Neural cell (in vitro differentiated cells): ENCODE measurements at regions not wholly inside any gene's neighbourhood (a gene's known extent, or its start where the extent isn't known, plus 50 kb on each side); places are given as distances from the start of the nearest gene placed in this dataset.

Experiments used
- H2AFZ ChIP-seq: fragments of 200-600, 300-800 bp; sonication (generic), shearing (Covaris generic); 2 replicates; pipeline ENCODE4 v1.6.0; 2014; ENCODE audit warnings: low read depth, mild to moderate bottlenecking, antibody characterized with exemption, low read length, moderate library complexity
- H3F3A ChIP-seq: fragments of 200-600 bp; shearing (Covaris generic); 2 replicates; pipeline ENCODE4 v1.6.1; 2016; ENCODE audit warnings: mild to moderate bottlenecking, moderate library complexity, mixed read lengths, antibody characterized with exemption, low read length; ENCODE audit not compliant: insufficient read depth, poor library complexity, severe bottlenecking
- H3K27ac ChIP-seq: fragments of 200-600, 300-800 bp; sonication (generic), shearing (Covaris generic); 2 replicates; pipeline ENCODE4 v1.5.1; 2014; ENCODE audit warnings: mild to moderate bottlenecking, low read length, moderate library complexity
- H3K27me3 ChIP-seq: fragments of 300-800, 200-600 bp; sonication (generic), shearing (Covaris generic); 2 replicates; pipeline ENCODE4 v1.6.0; 2014; ENCODE audit warnings: mild to moderate bottlenecking, low read depth, low read length, moderate library complexity; ENCODE audit not compliant: insufficient read depth
- H3K36me3 ChIP-seq: fragments of 300-800, 200-600 bp; sonication (generic), shearing (Covaris generic); 2 replicates; pipeline ENCODE4 v1.5.1; 2014; ENCODE audit warnings: mild to moderate bottlenecking, antibody characterized with exemption, low read length, moderate library complexity; ENCODE audit not compliant: insufficient read depth
- H3K4me2 ChIP-seq: fragments of 300-800, 200-600 bp; sonication (generic), shearing (Covaris generic); 2 replicates; pipeline ENCODE4 v1.6.0; 2014; ENCODE audit warnings: mild to moderate bottlenecking, low read length
- H3K4me3 ChIP-seq: fragments of 300-800, 200-600 bp; sonication (generic), shearing (Covaris generic); 2 replicates; pipeline ENCODE4 v1.5.1; 2014; ENCODE audit warnings: mild to moderate bottlenecking, low read length, moderate library complexity
- H3K79me2 ChIP-seq: fragments of 200-600 bp; shearing (Covaris generic); replicated peaks from 2 replicates; pipeline ENCODE4 v1.6.0; 2014; ENCODE audit warnings: mild to moderate bottlenecking, low read length, moderate library complexity; ENCODE audit not compliant: insufficient read depth
- H3K9ac ChIP-seq: fragments of 300-800, 200-600 bp; sonication (generic), shearing (Covaris generic); 2 replicates; pipeline ENCODE4 v1.6.1; 2016; ENCODE audit warnings: mild to moderate bottlenecking, low read length, mixed read lengths
- H3K9me2 ChIP-seq: fragments of 200-600 bp; shearing (Covaris generic); 2 replicates; pipeline ENCODE4 v1.6.1; 2016; ENCODE audit warnings: mild to moderate bottlenecking, low read length, mixed read lengths; ENCODE audit not compliant: insufficient read depth
- H3K9me3 ChIP-seq: fragments of 200-600, 300-800 bp; sonication (generic), shearing (Covaris generic); 2 replicates; pipeline ENCODE4 v1.6.1; 2016; ENCODE audit warnings: mild to moderate bottlenecking, mixed run types, low read length, moderate library complexity, mixed read lengths
- H4K20me1 ChIP-seq: fragments of 200-600 bp; shearing (Covaris generic); 2 replicates; pipeline ENCODE4 v1.6.1; 2016; ENCODE audit warnings: mild to moderate bottlenecking, mixed run types; ENCODE audit not compliant: insufficient read depth
- CTCF ChIP-seq: fragments of 450-650 bp; IDR thresholded peaks from 2 replicates; pipeline ENCODE4 v1.5.1; 2014; ENCODE audit warnings: antibody characterized with exemption, mild to moderate bottlenecking, moderate library complexity; ENCODE audit not compliant: poor library complexity, severe bottlenecking
- EP300 ChIP-seq: fragments of 450-650 bp; conservative IDR thresholded peaks from 2 replicates; pipeline ENCODE4 v1.6.1; 2014; ENCODE audit warnings: antibody characterized with exemption, mild to moderate bottlenecking, moderate library complexity; ENCODE audit not compliant: poor library complexity, severe bottlenecking
- EZH2 ChIP-seq: fragments of 200-600, 300-800 bp; shearing (Covaris generic), sonication (generic); IDR thresholded peaks from 2 replicates; pipeline ENCODE4 v1.6.1; 2014; ENCODE audit warnings: antibody characterized with exemption, low read length, borderline replicate concordance, mild to moderate bottlenecking; ENCODE audit not compliant: insufficient read depth, poor library complexity, severe bottlenecking
- MXI1 ChIP-seq: fragments of 450-650 bp; conservative IDR thresholded peaks from 2 replicates; pipeline ENCODE4 v1.6.1; 2014; ENCODE audit warnings: antibody characterized with exemption, mild to moderate bottlenecking; ENCODE audit not compliant: poor library complexity, severe bottlenecking
- POLR2AphosphoS5 ChIP-seq: IDR thresholded peaks from 2 replicates; pipeline ENCODE4 v1.6.1; 2012
- RAD21 ChIP-seq: fragments of 450-650 bp; conservative IDR thresholded peaks from 2 replicates; pipeline ENCODE4 v1.6.1; 2014; ENCODE audit warnings: antibody characterized with exemption, mild to moderate bottlenecking, moderate library complexity
- REST ChIP-seq: IDR thresholded peaks from 2 replicates; pipeline ENCODE4 v1.6.1; 2012; ENCODE audit warnings: borderline replicate concordance
- SMC3 ChIP-seq: fragments of 450-650 bp; conservative IDR thresholded peaks from 2 replicates; pipeline ENCODE4 v1.6.1; 2014; ENCODE audit warnings: antibody characterized with exemption, mild to moderate bottlenecking, moderate library complexity; ENCODE audit not compliant: poor library complexity
- TAF1 ChIP-seq: IDR thresholded peaks from 2 replicates; pipeline ENCODE4 v1.6.1; 2012; ENCODE audit warnings: low read depth

GRCh38 chr3:13224967-13225366 is 151.7 kb upstream of the IQSEC1 start (continued):
- no peak for TF ChIP-seq SMC3

GRCh38 chr3:13223574-13224237 is 150.5 kb upstream of the IQSEC1 start:
- Histone ChIP-seq H3K27ac (no peak overlapping the region), H3F3A (no peaks in the 10 kb centered on the region), H3K9ac (no peak overlapping the region), H3K27me3 (no peaks in the 10 kb centered on the region), H3K9me2 (no peaks in the 10 kb centered on the region), H3K4me3 (no peak overlapping the region), H3K9me3 (no peaks in the 10 kb centered on the region), H3K79me2 (no peaks in the 10 kb centered on the region), H2AFZ (no peak overlapping the region), H3K36me3 (no peaks in the 10 kb centered on the region), H4K20me1 (no peaks in the 10 kb centered on the region), H3K4me2 (no peak overlapping the region)
- no peak for TF ChIP-seq EP300
- no peak for TF ChIP-seq REST
- TF ChIP-seq MXI1, result no peak
- no peak for TF ChIP-seq SMC3
- no peak for TF ChIP-seq EZH2
- no peak for TF ChIP-seq TAF1
- TF ChIP-seq POLR2AphosphoS5, result no peak

GRCh38 chr3:13222891-13223573 is 149.8 kb upstream of the IQSEC1 start:
- Histone ChIP-seq H3K27me3 (no peaks in the 10 kb centered on the region), H3K9me2 (no peaks in the 10 kb centered on the region), H3F3A (no peaks in the 10 kb centered on the region), H3K9ac (no peak overlapping the region), H3K36me3 (no peaks in the 10 kb centered on the region), H2AFZ (no peak overlapping the region), H3K27ac (no peak overlapping the region), H3K4me2 (no peak overlapping the region), H3K4me3 (no peak overlapping the region), H4K20me1 (no peaks in the 10 kb centered on the region), H3K79me2 (no peaks in the 10 kb centered on the region), H3K9me3 (no peaks in the 10 kb centered on the region)
- TF ChIP-seq MXI1, result no peak
- no peak for TF ChIP-seq REST
- no peak for TF ChIP-seq CTCF
- TF ChIP-seq EP300, result no peak
- no peak for TF ChIP-seq RAD21
- no peak for TF ChIP-seq POLR2AphosphoS5
- TF ChIP-seq TAF1, result no peak
- no peak for TF ChIP-seq SMC3
- TF ChIP-seq EZH2, result no peak
